GM23338 (cell line): ENCODE measurements at regions not wholly inside any gene's neighbourhood (a gene's known extent, or its start where the extent isn't known, plus 50 kb on each side); places are given as distances from the start of the nearest gene placed in this dataset.
A peak's percentile ranks its signal among the peaks of the same experiment; 100 is the strongest.

Experiments
- ATAC-seq: fragments of 200-7000 bp; cut with Tn5 transposase; 3 replicates; pipeline ENCODE4 v1.9.1; 2020
- DNase-seq: peaks from one replicate; pipeline ENCODE4 v3.0.0-alpha.2; 2015; ENCODE audit warnings: low spot score
- H2AFZ ChIP-seq: fragments of 200-600 bp; sonication (generic); 2 replicates; pipeline ENCODE4 v1.8.0; 2016; ENCODE audit warnings: antibody characterized with exemption, mild to moderate bottlenecking, moderate library complexity
- H3F3A ChIP-seq: fragments of 200-600 bp; sonication (generic); replicated peaks from 2 replicates; pipeline ENCODE4 v1.8.0; 2017; ENCODE audit warnings: antibody characterized with exemption, mixed run types, low read depth
- H3K27ac ChIP-seq: fragments of 200-600 bp; sonication (generic); 2 replicates; pipeline ENCODE4 v1.6.1; 2016; ENCODE audit warnings: low read depth
- H3K27me3 ChIP-seq: fragments of 200-600 bp; sonication (generic); 2 replicates; pipeline ENCODE4 v1.8.0; 2016; ENCODE audit warnings: mild to moderate bottlenecking, mixed run types, moderate library complexity; ENCODE audit not compliant: insufficient read depth
- H3K36me3 ChIP-seq: fragments of 200-600 bp; sonication (generic); 2 replicates; pipeline ENCODE4 v1.8.0; 2016; ENCODE audit warnings: mild to moderate bottlenecking; ENCODE audit not compliant: insufficient read depth
- H3K4me1 ChIP-seq: fragments of 200-600 bp; sonication (generic); 2 replicates; pipeline ENCODE4 v1.8.0; 2016; ENCODE audit warnings: mild to moderate bottlenecking, moderate library complexity; ENCODE audit not compliant: insufficient read depth
- H3K4me2 ChIP-seq: fragments of 200-600 bp; sonication (generic); 2 replicates; pipeline ENCODE4 v1.7.1; 2017; ENCODE audit warnings: mixed run types
- H3K4me3 ChIP-seq: fragments of 200-600 bp; sonication (generic); 2 replicates; pipeline ENCODE4 v1.6.1; 2016; ENCODE audit warnings: mixed run types
- H3K79me2 ChIP-seq: fragments of 200-600 bp; sonication (generic); replicated peaks from 2 replicates; pipeline ENCODE4 v1.8.0; 2017; ENCODE audit warnings: mild to moderate bottlenecking; ENCODE audit not compliant: insufficient read depth
- H3K9me2 ChIP-seq: fragments of 200-600 bp; sonication (generic); 2 replicates; pipeline ENCODE4 v1.8.0; 2017; ENCODE audit not compliant: insufficient read depth
- H4K20me1 ChIP-seq: fragments of 200-600 bp; sonication (generic); replicated peaks from 2 replicates; pipeline ENCODE4 v1.8.0; 2017; ENCODE audit warnings: mild to moderate bottlenecking; ENCODE audit not compliant: insufficient read depth
- H3K27ac Mint-ChIP-seq: 2 replicates; pipeline ENCODE4 v1.8.0; 2020; ENCODE audit warnings: inconsistent platforms, mild to moderate bottlenecking, moderate library complexity, mixed read lengths
- H3K27me3 Mint-ChIP-seq: 3 replicates; pipeline ENCODE4 v1.8.0; 2022; ENCODE audit warnings: low read depth, mild to moderate bottlenecking, moderate library complexity, mixed read lengths, inconsistent platforms; ENCODE audit not compliant: insufficient read depth, poor library complexity
- H3K36me3 Mint-ChIP-seq: 3 replicates; pipeline ENCODE4 v1.8.0; 2021; ENCODE audit warnings: low read depth, mild to moderate bottlenecking, inconsistent platforms, moderate library complexity, mixed read lengths
- H3K4me1 Mint-ChIP-seq: 3 replicates; pipeline ENCODE4 v1.8.0; 2020; ENCODE audit warnings: mild to moderate bottlenecking, inconsistent platforms, mixed read lengths
- H3K4me3 Mint-ChIP-seq: 3 replicates; pipeline ENCODE4 v1.8.0; 2021; ENCODE audit warnings: moderate library complexity, mild to moderate bottlenecking, inconsistent platforms, mixed read lengths
- H3K9me3 Mint-ChIP-seq: 3 replicates; pipeline ENCODE4 v1.8.0; 2020; ENCODE audit warnings: moderate library complexity, mild to moderate bottlenecking, inconsistent platforms, mixed read lengths
- CREB1 ChIP-seq: fragments of 250-450 bp; sonication (Bioruptor Pico); IDR thresholded peaks from 2 replicates; pipeline ENCODE4 v1.5.0; 2020; ENCODE audit warnings: low read depth, mild to moderate bottlenecking, moderate library complexity
- EZH2 ChIP-seq: fragments of 200-600 bp; sonication (generic); IDR thresholded peaks from one replicate; pipeline ENCODE4 v1.8.0; 2017; ENCODE audit warnings: antibody characterized with exemption, mild to moderate bottlenecking, low read depth; ENCODE audit not compliant: unreplicated experiment
- EZH2phosphoT487 ChIP-seq: fragments of 200-600 bp; sonication (generic); IDR thresholded peaks from one replicate; pipeline ENCODE4 v1.8.1; 2018; ENCODE audit warnings: antibody characterized with exemption; ENCODE audit not compliant: unreplicated experiment
- NANOG ChIP-seq: IDR thresholded peaks from 2 replicates; pipeline ENCODE4 v1.6.1; 2016; ENCODE audit warnings: antibody characterized with exemption, borderline replicate concordance
- STAT1 ChIP-seq: IDR thresholded peaks from one replicate; pipeline ENCODE4 v1.6.1; 2016; ENCODE audit warnings: antibody characterized with exemption; ENCODE audit not compliant: unreplicated experiment
- ZNF114 ChIP-seq: fragments of 250-450 bp; sonication (Bioruptor Pico); IDR thresholded peaks from 2 replicates; pipeline ENCODE4 v1.5.0; 2020; ENCODE audit warnings: mild to moderate bottlenecking, moderate library complexity
- ZNF331 ChIP-seq: fragments of 250-450 bp; sonication (Bioruptor Pico); IDR thresholded peaks from 2 replicates; pipeline ENCODE4 v1.5.0; 2020; ENCODE audit warnings: low read depth, mild to moderate bottlenecking, moderate library complexity
- TF ChIP-seq, protein P1 (sequence below): IDR thresholded peaks from one replicate; pipeline ENCODE4 v1.6.1; 2018; ENCODE audit warnings: antibody characterized with exemption; ENCODE audit not compliant: unreplicated experiment
- TF ChIP-seq, protein P2 (sequence below): IDR thresholded peaks from 2 replicates; pipeline ENCODE4 v1.6.1; 2016; ENCODE audit warnings: antibody characterized with exemption
- TF ChIP-seq, protein P3 (sequence below): fragments of 250-450 bp; sonication (Bioruptor Pico); IDR thresholded peaks from 2 replicates; pipeline ENCODE4 v1.5.0; 2020; ENCODE audit warnings: mild to moderate bottlenecking, moderate library complexity

DNA sequence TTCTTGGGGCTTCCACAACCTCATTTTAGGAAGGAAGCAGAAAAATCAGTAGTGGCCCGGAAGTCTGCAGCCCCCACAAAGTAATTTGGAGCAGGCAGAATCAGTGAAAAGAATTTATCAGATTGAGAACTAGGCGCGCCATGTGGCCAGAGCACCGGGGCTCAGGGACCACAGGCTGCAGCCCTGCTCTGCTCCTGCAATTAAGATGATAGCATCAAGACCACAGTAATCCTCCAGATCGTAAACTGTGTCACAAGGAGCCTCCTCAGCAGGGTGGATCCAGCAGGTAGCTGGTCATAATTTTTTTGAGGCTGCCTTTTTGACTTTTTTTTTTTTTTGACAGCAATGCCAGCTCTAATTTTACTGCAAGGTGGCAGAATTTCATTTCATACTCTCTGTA is 209.0 kb upstream of the ZMIZ1 start (continued):
- no peak for TF ChIP-seq NANOG
- TF ChIP-seq, protein P1, sequence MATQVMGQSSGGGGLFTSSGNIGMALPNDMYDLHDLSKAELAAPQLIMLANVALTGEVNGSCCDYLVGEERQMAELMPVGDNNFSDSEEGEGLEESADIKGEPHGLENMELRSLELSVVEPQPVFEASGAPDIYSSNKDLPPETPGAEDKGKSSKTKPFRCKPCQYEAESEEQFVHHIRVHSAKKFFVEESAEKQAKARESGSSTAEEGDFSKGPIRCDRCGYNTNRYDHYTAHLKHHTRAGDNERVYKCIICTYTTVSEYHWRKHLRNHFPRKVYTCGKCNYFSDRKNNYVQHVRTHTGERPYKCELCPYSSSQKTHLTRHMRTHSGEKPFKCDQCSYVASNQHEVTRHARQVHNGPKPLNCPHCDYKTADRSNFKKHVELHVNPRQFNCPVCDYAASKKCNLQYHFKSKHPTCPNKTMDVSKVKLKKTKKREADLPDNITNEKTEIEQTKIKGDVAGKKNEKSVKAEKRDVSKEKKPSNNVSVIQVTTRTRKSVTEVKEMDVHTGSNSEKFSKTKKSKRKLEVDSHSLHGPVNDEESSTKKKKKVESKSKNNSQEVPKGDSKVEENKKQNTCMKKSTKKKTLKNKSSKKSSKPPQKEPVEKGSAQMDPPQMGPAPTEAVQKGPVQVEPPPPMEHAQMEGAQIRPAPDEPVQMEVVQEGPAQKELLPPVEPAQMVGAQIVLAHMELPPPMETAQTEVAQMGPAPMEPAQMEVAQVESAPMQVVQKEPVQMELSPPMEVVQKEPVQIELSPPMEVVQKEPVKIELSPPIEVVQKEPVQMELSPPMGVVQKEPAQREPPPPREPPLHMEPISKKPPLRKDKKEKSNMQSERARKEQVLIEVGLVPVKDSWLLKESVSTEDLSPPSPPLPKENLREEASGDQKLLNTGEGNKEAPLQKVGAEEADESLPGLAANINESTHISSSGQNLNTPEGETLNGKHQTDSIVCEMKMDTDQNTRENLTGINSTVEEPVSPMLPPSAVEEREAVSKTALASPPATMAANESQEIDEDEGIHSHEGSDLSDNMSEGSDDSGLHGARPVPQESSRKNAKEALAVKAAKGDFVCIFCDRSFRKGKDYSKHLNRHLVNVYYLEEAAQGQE = no peak
- TF ChIP-seq ZNF331 (CRISPR knock-in tag) = no peak

DNA sequence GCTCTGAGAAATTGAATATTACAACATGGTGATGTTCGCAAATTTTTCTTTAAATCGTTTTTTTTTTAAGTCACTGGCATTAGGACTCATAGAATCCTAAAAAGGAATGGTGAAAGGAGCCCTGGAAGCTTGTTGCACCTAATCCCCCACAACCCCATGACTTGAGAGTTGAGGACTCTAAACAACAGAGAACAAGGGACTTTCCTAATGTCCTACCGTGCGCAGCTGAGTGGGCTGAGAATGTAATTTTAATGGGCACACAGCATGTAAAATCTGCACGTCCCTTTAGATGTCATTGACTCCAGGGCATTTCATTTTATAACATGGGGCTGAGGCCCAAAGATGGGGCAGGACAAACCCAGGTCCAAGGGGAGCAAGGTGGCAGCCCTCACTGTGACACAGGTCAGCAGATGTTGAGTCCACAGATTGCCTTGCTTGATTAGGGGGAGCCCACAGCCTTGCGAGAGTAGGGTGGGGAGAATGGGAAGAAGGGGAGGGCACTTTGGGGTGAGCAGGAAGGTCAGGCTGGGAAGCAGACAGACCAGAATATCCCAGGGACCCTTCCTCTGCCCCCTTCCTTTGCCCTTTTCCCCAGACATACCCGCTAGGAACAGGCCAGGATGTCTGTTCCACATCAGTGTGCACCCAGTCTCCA is 208.4 kb upstream of the ZMIZ1 start:
- Histone ChIP-seq H3K27me3 (no peaks in the 10 kb centered on the region), H3K9me2 (no peaks in the 10 kb centered on the region), H3K36me3 (no peaks in the 10 kb centered on the region), H4K20me1 (no peaks in the 10 kb centered on the region), H3K4me1 (no peaks in the 10 kb centered on the region), H3K4me3 (no peak overlapping the region), H3F3A (no peaks in the 10 kb centered on the region), H3K79me2 (no peaks in the 10 kb centered on the region), H3K27ac (no peak overlapping the region), H2AFZ (no peak overlapping the region), H3K4me2 (no peak overlapping the region)
- Mint-ChIP-seq H3K36me3 (no peaks in the 10 kb centered on the region), H3K27ac (no peak overlapping the region), H3K4me1 (peaks cover 9% of the 10 kb centered on the region), H3K27me3 (peaks cover 6% of the 10 kb centered on the region), H3K4me3 (no peak overlapping the region), H3K9me3 (no peaks in the 10 kb centered on the region; the same call in 2 of the 3 replicates)
- ATAC-seq (peak; percentile 43; the same call in 2 of the 3 replicates), DNase-seq (no peak)
- TF ChIP-seq STAT1 (no peak), EZH2phosphoT487 (no peak), EZH2 (no peak), ZNF114 (CRISPR knock-in tag) (no peak), CREB1 (no peak)
- TF ChIP-seq, protein P1 = no peak
- TF ChIP-seq, protein P2, sequence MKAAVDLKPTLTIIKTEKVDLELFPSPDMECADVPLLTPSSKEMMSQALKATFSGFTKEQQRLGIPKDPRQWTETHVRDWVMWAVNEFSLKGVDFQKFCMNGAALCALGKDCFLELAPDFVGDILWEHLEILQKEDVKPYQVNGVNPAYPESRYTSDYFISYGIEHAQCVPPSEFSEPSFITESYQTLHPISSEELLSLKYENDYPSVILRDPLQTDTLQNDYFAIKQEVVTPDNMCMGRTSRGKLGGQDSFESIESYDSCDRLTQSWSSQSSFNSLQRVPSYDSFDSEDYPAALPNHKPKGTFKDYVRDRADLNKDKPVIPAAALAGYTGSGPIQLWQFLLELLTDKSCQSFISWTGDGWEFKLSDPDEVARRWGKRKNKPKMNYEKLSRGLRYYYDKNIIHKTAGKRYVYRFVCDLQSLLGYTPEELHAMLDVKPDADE = no peak
- TF ChIP-seq, protein P3, sequence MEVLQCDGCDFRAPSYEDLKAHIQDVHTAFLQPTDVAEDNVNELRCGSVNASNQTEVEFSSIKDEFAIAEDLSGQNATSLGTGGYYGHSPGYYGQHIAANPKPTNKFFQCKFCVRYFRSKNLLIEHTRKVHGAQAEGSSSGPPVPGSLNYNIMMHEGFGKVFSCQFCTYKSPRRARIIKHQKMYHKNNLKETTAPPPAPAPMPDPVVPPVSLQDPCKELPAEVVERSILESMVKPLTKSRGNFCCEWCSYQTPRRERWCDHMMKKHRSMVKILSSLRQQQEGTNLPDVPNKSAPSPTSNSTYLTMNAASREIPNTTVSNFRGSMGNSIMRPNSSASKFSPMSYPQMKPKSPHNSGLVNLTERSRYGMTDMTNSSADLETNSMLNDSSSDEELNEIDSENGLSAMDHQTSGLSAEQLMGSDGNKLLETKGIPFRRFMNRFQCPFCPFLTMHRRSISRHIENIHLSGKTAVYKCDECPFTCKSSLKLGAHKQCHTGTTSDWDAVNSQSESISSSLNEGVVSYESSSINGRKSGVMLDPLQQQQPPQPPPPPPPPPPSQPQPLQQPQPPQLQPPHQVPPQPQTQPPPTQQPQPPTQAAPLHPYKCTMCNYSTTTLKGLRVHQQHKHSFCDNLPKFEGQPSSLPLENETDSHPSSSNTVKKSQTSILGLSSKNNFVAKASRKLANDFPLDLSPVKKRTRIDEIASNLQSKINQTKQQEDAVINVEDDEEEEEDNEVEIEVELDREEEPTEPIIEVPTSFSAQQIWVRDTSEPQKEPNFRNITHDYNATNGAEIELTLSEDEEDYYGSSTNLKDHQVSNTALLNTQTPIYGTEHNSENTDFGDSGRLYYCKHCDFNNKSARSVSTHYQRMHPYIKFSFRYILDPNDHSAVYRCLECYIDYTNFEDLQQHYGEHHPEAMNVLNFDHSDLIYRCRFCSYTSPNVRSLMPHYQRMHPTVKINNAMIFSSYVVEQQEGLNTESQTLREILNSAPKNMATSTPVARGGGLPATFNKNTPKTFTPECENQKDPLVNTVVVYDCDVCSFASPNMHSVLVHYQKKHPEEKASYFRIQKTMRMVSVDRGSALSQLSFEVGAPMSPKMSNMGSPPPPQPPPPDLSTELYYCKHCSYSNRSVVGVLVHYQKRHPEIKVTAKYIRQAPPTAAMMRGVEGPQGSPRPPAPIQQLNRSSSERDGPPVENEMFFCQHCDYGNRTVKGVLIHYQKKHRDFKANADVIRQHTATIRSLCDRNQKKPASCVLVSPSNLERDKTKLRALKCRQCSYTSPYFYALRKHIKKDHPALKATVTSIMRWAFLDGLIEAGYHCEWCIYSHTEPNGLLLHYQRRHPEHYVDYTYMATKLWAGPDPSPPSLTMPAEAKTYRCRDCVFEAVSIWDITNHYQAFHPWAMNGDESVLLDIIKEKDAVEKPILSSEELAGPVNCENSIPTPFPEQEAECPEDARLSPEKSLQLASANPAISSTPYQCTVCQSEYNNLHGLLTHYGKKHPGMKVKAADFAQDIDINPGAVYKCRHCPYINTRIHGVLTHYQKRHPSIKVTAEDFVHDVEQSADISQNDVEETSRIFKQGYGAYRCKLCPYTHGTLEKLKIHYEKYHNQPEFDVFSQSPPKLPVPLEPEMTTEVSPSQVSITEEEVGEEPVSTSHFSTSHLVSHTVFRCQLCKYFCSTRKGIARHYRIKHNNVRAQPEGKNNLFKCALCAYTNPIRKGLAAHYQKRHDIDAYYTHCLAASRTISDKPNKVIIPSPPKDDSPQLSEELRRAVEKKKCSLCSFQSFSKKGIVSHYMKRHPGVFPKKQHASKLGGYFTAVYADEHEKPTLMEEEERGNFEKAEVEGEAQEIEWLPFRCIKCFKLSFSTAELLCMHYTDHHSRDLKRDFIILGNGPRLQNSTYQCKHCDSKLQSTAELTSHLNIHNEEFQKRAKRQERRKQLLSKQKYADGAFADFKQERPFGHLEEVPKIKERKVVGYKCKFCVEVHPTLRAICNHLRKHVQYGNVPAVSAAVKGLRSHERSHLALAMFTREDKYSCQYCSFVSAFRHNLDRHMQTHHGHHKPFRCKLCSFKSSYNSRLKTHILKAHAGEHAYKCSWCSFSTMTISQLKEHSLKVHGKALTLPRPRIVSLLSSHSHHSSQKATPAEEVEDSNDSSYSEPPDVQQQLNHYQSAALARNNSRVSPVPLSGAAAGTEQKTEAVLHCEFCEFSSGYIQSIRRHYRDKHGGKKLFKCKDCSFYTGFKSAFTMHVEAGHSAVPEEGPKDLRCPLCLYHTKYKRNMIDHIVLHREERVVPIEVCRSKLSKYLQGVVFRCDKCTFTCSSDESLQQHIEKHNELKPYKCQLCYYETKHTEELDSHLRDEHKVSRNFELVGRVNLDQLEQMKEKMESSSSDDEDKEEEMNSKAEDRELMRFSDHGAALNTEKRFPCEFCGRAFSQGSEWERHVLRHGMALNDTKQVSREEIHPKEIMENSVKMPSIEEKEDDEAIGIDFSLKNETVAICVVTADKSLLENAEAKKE (CRISPR knock-in tag) = no peak
